Adrenal gland (tissue), 5 donors: ENCODE measurements at regions not wholly inside any gene's neighbourhood (a gene's known extent, or its start where the extent isn't known, plus 50 kb on each side); places are given as distances from the start of the nearest gene placed in this dataset.

Source experiments
- POLR2A ChIP-seq, 2 donors: fragments of 450-650 bp; IDR thresholded peaks; one replicate each; pipeline ENCODE4 v1.6.1; 2017; ENCODE audit warnings: antibody characterized with exemption in 2 of 2, mild to moderate bottlenecking in 2 of 2, moderate library complexity in 1 of 2
- TF ChIP-seq, protein P1 (sequence below), 6 experiments: fragments of 450-650 bp in 4 of 6; fragments of 200-600 bp in 2 of 6; sonication (generic) in 1 of 6; IDR thresholded peaks; 1 replicate in 5 of 6; 2 replicates in 1 of 6; pipeline versions ENCODE4 v1.5.1 to v1.8.0; 2016 to 2021; ENCODE audit warnings: antibody characterized with exemption in 6 of 6, mild to moderate bottlenecking in 2 of 6, moderate library complexity in 1 of 6
- donor health status: DM: no; HTN: no; CAD: no.

DNA sequence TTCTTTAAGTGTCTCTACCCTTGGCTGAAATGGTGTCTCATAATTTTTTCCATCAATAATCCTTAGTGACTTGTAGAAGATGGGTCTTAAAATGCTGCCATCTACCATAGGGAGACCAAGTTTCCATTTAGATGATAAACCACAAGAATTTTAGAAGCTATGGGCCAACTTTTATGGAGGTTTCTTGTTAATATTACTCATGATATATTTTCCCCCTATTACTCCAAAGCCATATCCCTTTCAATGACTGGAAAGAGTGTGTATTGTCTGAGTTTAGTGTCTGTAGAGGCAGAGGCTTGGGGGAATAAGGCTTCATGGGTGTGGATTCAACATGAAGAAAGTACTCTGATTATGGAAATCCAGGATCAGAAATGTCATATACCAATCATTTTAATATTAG is 507.3 kb upstream of the TNC start:
- TF ChIP-seq, protein P1, sequence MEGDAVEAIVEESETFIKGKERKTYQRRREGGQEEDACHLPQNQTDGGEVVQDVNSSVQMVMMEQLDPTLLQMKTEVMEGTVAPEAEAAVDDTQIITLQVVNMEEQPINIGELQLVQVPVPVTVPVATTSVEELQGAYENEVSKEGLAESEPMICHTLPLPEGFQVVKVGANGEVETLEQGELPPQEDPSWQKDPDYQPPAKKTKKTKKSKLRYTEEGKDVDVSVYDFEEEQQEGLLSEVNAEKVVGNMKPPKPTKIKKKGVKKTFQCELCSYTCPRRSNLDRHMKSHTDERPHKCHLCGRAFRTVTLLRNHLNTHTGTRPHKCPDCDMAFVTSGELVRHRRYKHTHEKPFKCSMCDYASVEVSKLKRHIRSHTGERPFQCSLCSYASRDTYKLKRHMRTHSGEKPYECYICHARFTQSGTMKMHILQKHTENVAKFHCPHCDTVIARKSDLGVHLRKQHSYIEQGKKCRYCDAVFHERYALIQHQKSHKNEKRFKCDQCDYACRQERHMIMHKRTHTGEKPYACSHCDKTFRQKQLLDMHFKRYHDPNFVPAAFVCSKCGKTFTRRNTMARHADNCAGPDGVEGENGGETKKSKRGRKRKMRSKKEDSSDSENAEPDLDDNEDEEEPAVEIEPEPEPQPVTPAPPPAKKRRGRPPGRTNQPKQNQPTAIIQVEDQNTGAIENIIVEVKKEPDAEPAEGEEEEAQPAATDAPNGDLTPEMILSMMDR (IDR thresholded peaks at IDR 0.05) = no peak
- no peak for TF ChIP-seq POLR2A (IDR thresholded peaks at IDR 0.05)
